ENCODE measurements at regions not wholly inside any gene's neighbourhood (a gene's known extent, or its start where the extent isn't known, plus 50 kb on each side); places are given as distances from the start of the nearest gene placed in this dataset.

- no peak overlapping the region for H3K4me3 ChIP-seq
- no peak overlapping the region for H2AFZ ChIP-seq
- intact Hi-C loops (cut with micrococcal nuclease; ENCODE audit: unreplicated experiment), result loop anchor here (1.0 kb wide), 1 partner anchor 695 kb away; no protein-coding TSS in a partner anchor
- no peaks in the 10 kb centered on the region for H3K4me1 ChIP-seq (replicated peaks; ENCODE audit: insufficient read depth)
- peak in 1 of 2 experiments; percentile 16 for DNase-seq
- no peaks in the 10 kb centered on the region for H3F3A ChIP-seq (ENCODE audit: insufficient read depth, low read depth)
- H3K4me2 ChIP-seq, result no peak overlapping the region
- no peak overlapping the region for H3K27ac ChIP-seq
- H3K9me3 ChIP-seq (ENCODE audit: insufficient read depth, low read depth), result no peaks in the 10 kb centered on the region
- CTCF ChIA-PET, result no interaction called here
- no peaks in the 10 kb centered on the region for H3K36me3 ChIP-seq (ENCODE audit: low read depth)
- POLR2A ChIA-PET (ENCODE audit: unreplicated experiment), result no interaction called here
- no peaks in the 10 kb centered on the region for H3K27me3 ChIP-seq (ENCODE audit: insufficient read depth, low read depth)
- BruUV-seq (replicated peaks), result no TSS peak
- TF ChIP-seq EZH2 (IDR thresholded peaks at IDR 0.05; ENCODE audit: low read depth) (no peak), CTCF (conservative IDR thresholded peaks at IDR 0.05) (no peak)
- H3K79me2 ChIP-seq (ENCODE audit: low read depth), result no peaks in the 10 kb centered on the region
- no peaks in the 10 kb centered on the region for H4K20me1 ChIP-seq (ENCODE audit: insufficient read depth)
- no peaks in the 10 kb centered on the region for H3K9me2 ChIP-seq (ENCODE audit: insufficient read depth)
Observed at GRCh38 chr11:24234822-24235508, 261.9 kb upstream of the LUZP2 start.

GRCh38 chr11:24238771-24239645, 257.8 kb upstream of the LUZP2 start:
- Histone ChIP-seq H3F3A (ENCODE audit: insufficient read depth, low read depth) (no peaks in the 10 kb centered on the region), H3K4me1 (replicated peaks; ENCODE audit: insufficient read depth) (no peaks in the 10 kb centered on the region), H3K4me2 (no peak overlapping the region), H3K9me3 (ENCODE audit: insufficient read depth, low read depth) (no peaks in the 10 kb centered on the region), H4K20me1 (ENCODE audit: insufficient read depth) (no peaks in the 10 kb centered on the region), H3K79me2 (ENCODE audit: low read depth) (no peaks in the 10 kb centered on the region), H3K36me3 (ENCODE audit: low read depth) (no peaks in the 10 kb centered on the region), H3K27ac (no peak overlapping the region), H3K4me3 (no peak overlapping the region), H3K9me2 (ENCODE audit: insufficient read depth) (no peaks in the 10 kb centered on the region), H3K27me3 (ENCODE audit: insufficient read depth, low read depth) (no peaks in the 10 kb centered on the region), H2AFZ (no peak overlapping the region)
- no peak for TF ChIP-seq CTCF (conservative IDR thresholded peaks at IDR 0.05)
- no peak for TF ChIP-seq EZH2 (IDR thresholded peaks at IDR 0.05; ENCODE audit: low read depth)
- POLR2A ChIA-PET (ENCODE audit: unreplicated experiment), result no interaction called here
- DNase-seq, result no peak
- no TSS peak for BruUV-seq (replicated peaks)
- CTCF ChIA-PET, result no interaction called here
- intact Hi-C loops (cut with micrococcal nuclease; ENCODE audit: unreplicated experiment), result no loop called here

GRCh38 chr11:24239930-24240329, 256.9 kb upstream of the LUZP2 start:
- H3K4me2 ChIP-seq, result no peak overlapping the region
- no peak overlapping the region for H2AFZ ChIP-seq
- H3K4me1 ChIP-seq (replicated peaks; ENCODE audit: insufficient read depth), result no peaks in the 10 kb centered on the region
- H3F3A ChIP-seq (ENCODE audit: insufficient read depth, low read depth), result no peaks in the 10 kb centered on the region
- BruUV-seq (replicated peaks), result no TSS peak
- DNase-seq, result no peak
- no peaks in the 10 kb centered on the region for H3K9me2 ChIP-seq (ENCODE audit: insufficient read depth)
- no peaks in the 10 kb centered on the region for H3K79me2 ChIP-seq (ENCODE audit: low read depth)
- H3K9me3 ChIP-seq (ENCODE audit: insufficient read depth, low read depth), result no peaks in the 10 kb centered on the region
- intact Hi-C loops (cut with micrococcal nuclease; ENCODE audit: unreplicated experiment), result no loop called here
- H4K20me1 ChIP-seq (ENCODE audit: insufficient read depth), result no peaks in the 10 kb centered on the region
- H3K4me3 ChIP-seq, result no peak overlapping the region
- ChIA-PET CTCF (no interaction called here), POLR2A (ENCODE audit: unreplicated experiment) (no interaction called here)
- H3K27me3 ChIP-seq (ENCODE audit: insufficient read depth, low read depth), result no peaks in the 10 kb centered on the region
- H3K27ac ChIP-seq, result no peak overlapping the region
- H3K36me3 ChIP-seq (ENCODE audit: low read depth), result no peaks in the 10 kb centered on the region
- TF ChIP-seq EZH2 (IDR thresholded peaks at IDR 0.05; ENCODE audit: low read depth) (no peak), CTCF (conservative IDR thresholded peaks at IDR 0.05) (no peak)

All from PC-9 (cell line).